WTC11 (cell line): ENCODE measurements at regions not wholly inside any gene's neighbourhood (a gene's known extent, or its start where the extent isn't known, plus 50 kb on each side); places are given as distances from the start of the nearest gene placed in this dataset.

ENCODE experiments used
- ATAC-seq: fragments of 200-7000 bp; cut with Tn5 transposase; 2 replicates; pipeline ENCODE4 v1.10.0; 2021; ENCODE audit warnings: mild to moderate bottlenecking, moderate library complexity
- CTCF ChIA-PET: fragments of 300-600 bp; sonication (Branson Sonifier 250); formaldehyde crosslinking; loops from one replicate; lab custom pipeline; 2021; ENCODE audit warnings: antibody characterized with exemption; lab: Charles Lee
- POLR2A ChIA-PET: fragments of 350-600 bp; sonication (Branson Sonifier 250); formaldehyde crosslinking; loops from one replicate; lab custom pipeline; 2021; ENCODE audit warnings: antibody characterized with exemption; lab: Charles Lee
- DNase-seq: peaks from one replicate; pipeline ENCODE4 v3.0.0; 2021; ENCODE audit warnings: low spot score
- H3K27ac Mint-ChIP-seq: 2 replicates; pipeline ENCODE4 v1.8.0; 2021; ENCODE audit warnings: mixed read lengths
- H3K27me3 Mint-ChIP-seq: 2 replicates; pipeline ENCODE4 v1.8.0; 2021; ENCODE audit warnings: low read depth, mild to moderate bottlenecking, moderate library complexity, mixed read lengths
- H3K36me3 Mint-ChIP-seq: 2 replicates; pipeline ENCODE4 v1.8.0; 2021; ENCODE audit warnings: mixed read lengths
- H3K4me1 Mint-ChIP-seq: 2 replicates; pipeline ENCODE4 v1.8.0; 2022; ENCODE audit warnings: mixed read lengths
- H3K4me3 Mint-ChIP-seq: 2 replicates; pipeline ENCODE4 v1.8.0; 2021; ENCODE audit warnings: mild to moderate bottlenecking, moderate library complexity, mixed read lengths
- H3K9me3 Mint-ChIP-seq: 2 replicates; pipeline ENCODE4 v1.8.0; 2021; ENCODE audit warnings: mixed read lengths
- AR ChIP-seq: fragments of 250-450 bp; sonication (Bioruptor Pico); IDR thresholded peaks from 2 replicates; pipeline ENCODE4 v1.9.0; 2021; ENCODE audit warnings: mild to moderate bottlenecking
- CREB1 ChIP-seq: sonication (generic); formaldehyde crosslinking; IDR thresholded peaks from 2 replicates; pipeline ENCODE4 v1.8.0; 2023; ENCODE audit warnings: mild to moderate bottlenecking, missing genetic modification reagents
- EMX1 ChIP-seq: fragments of 250-450 bp; sonication (Bioruptor Pico); IDR thresholded peaks from 2 replicates; pipeline ENCODE4 v1.8.0; 2021; ENCODE audit warnings: mild to moderate bottlenecking
- FOXP4 ChIP-seq: sonication (generic); formaldehyde crosslinking; IDR thresholded peaks from 2 replicates; pipeline ENCODE4 v1.8.0; 2022; ENCODE audit warnings: mild to moderate bottlenecking, missing genetic modification reagents
- IRF2 ChIP-seq: sonication (generic); formaldehyde crosslinking; IDR thresholded peaks from 2 replicates; pipeline ENCODE4 v1.8.0; 2022; ENCODE audit warnings: low read depth, missing genetic modification reagents, borderline replicate concordance
- MXD4 ChIP-seq: fragments of 250-450 bp; sonication (Bioruptor Pico); IDR thresholded peaks from 2 replicates; pipeline ENCODE4 v1.8.0; 2021; ENCODE audit warnings: mild to moderate bottlenecking, moderate library complexity, borderline replicate concordance
- TCF7 ChIP-seq: sonication (generic); formaldehyde crosslinking; IDR thresholded peaks from 2 replicates; pipeline ENCODE4 v1.8.0; 2022; ENCODE audit warnings: mild to moderate bottlenecking, low read depth, missing genetic modification reagents, moderate library complexity
- ZNF121 ChIP-seq: sonication (generic); formaldehyde crosslinking; IDR thresholded peaks from 2 replicates; pipeline ENCODE4 v1.8.0; 2023; ENCODE audit warnings: missing genetic modification reagents
- ZNF138 ChIP-seq: sonication (generic); formaldehyde crosslinking; conservative IDR thresholded peaks from 2 replicates; pipeline ENCODE4 v1.8.1; 2022; ENCODE audit warnings: mild to moderate bottlenecking, moderate library complexity, missing genetic modification reagents
- ZNF317 ChIP-seq: sonication (generic); formaldehyde crosslinking; IDR thresholded peaks from 2 replicates; pipeline ENCODE4 v1.8.1; 2023; ENCODE audit warnings: low read depth, mild to moderate bottlenecking, moderate library complexity, missing genetic modification reagents, borderline replicate concordance
- ZNF396 ChIP-seq: fragments of 250-450 bp; sonication (Bioruptor Pico); IDR thresholded peaks from 2 replicates; pipeline ENCODE4 v1.8.0; 2021; ENCODE audit warnings: mild to moderate bottlenecking, moderate library complexity, borderline replicate concordance
- ZNF416 ChIP-seq: fragments of 250-450 bp; sonication (Bioruptor Pico); IDR thresholded peaks from 2 replicates; pipeline ENCODE4 v1.9.0; 2021; ENCODE audit warnings: mild to moderate bottlenecking, inconsistent platforms
- ZNF671 ChIP-seq: fragments of 250-450 bp; sonication (Bioruptor Pico); IDR thresholded peaks from 2 replicates; pipeline ENCODE4 v1.8.0; 2021; ENCODE audit warnings: mild to moderate bottlenecking
- TF ChIP-seq, protein P1 (sequence below): sonication (generic); formaldehyde crosslinking; IDR thresholded peaks from 2 replicates; pipeline ENCODE4 v1.8.0; 2022; ENCODE audit warnings: mild to moderate bottlenecking, missing genetic modification reagents
- TF ChIP-seq, protein P2 (sequence below): sonication (generic); formaldehyde crosslinking; IDR thresholded peaks from 2 replicates; pipeline ENCODE4 v1.8.1; 2023; ENCODE audit warnings: mild to moderate bottlenecking, missing genetic modification reagents, borderline replicate concordance
- TF ChIP-seq, protein P3 (sequence below): sonication (generic); formaldehyde crosslinking; IDR thresholded peaks from 2 replicates; pipeline ENCODE4 v1.8.0; 2023; ENCODE audit warnings: missing genetic modification reagents
- TF ChIP-seq, protein P4 (sequence below): sonication (generic); formaldehyde crosslinking; IDR thresholded peaks from 2 replicates; pipeline ENCODE4 v1.8.0; 2022; ENCODE audit warnings: missing genetic modification reagents

DNA sequence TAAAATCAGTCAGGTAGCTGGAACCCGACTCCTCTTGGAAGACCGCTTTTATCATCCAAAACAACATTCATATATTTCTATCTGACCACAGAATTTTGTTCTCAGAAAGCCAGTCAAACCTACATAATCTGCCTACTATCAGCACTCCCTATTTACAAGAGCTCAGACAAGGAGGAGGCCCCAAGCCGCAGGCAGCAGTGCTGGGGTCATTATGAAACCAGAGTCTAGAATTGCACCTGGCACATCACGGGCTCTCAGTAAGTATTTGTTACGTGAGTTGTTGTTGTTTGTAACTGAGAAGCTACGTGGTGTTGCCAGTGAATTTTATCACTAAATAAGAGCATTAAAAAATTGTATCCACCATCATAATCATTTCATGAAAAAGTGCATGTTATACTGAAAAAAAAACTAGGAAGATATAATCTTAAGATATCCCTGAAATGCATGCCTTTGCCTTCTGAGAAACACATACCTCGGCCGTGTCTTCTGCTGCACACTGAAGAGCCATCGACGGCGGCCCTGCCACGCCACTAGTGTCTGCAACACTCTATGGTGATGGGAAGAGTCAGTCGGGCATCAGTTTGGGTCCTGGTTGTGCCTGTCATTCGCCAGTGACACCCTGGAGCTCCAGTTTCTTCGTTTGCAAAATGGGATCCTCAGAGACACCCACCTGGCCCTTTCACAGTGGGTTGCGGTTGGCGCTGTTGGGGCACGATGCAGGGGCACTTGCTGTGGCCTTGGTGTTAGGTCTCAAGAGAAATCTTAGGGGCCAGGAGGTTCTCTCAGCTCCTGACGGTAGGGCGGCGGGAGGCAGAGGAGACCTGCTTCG is 505.9 kb downstream of the EIPR1 start:
- no peaks in the 10 kb centered on the region for H3K4me1 Mint-ChIP-seq
- ChIA-PET POLR2A (no interaction called here), CTCF (no interaction called here)
- peaks cover under 1% of the 10 kb centered on the region for H3K9me3 Mint-ChIP-seq
- no peak overlapping the region for H3K27ac Mint-ChIP-seq
- H3K27me3 Mint-ChIP-seq, result no peaks in the 10 kb centered on the region; the same call in 1 of the 2 replicates
- TF ChIP-seq, protein P1, sequence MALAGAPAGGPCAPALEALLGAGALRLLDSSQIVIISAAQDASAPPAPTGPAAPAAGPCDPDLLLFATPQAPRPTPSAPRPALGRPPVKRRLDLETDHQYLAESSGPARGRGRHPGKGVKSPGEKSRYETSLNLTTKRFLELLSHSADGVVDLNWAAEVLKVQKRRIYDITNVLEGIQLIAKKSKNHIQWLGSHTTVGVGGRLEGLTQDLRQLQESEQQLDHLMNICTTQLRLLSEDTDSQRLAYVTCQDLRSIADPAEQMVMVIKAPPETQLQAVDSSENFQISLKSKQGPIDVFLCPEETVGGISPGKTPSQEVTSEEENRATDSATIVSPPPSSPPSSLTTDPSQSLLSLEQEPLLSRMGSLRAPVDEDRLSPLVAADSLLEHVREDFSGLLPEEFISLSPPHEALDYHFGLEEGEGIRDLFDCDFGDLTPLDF (CRISPR knock-in tag), result no peak
- no peak for TF ChIP-seq TCF7 (CRISPR knock-in tag)
- ATAC-seq (no peak), DNase-seq (no peak)
- no peak overlapping the region for H3K4me3 Mint-ChIP-seq
- no peaks in the 10 kb centered on the region; the same call in 1 of the 2 replicates for H3K36me3 Mint-ChIP-seq

DNA sequence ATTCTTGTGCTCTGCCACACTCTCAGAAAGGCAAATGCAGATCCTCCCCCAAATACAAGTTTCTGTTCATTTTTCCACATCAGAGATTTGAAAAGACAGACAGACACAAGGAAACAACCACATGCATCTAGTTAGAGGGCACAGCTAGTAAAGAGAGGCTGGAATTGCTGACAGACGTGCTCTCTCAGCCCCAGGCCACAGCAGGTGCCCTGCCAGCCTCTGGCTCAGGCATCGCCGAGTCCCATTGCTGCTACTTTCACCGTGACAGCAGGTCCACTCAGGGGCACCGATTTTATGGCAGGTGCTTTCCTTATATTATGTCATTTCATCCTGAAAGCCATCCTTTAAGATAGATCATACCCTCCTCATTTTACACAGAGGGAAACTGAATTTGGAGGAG is 507.5 kb downstream of the EIPR1 start:
- Mint-ChIP-seq H3K36me3 (no peaks in the 10 kb centered on the region), H3K9me3 (no peaks in the 10 kb centered on the region), H3K27ac (no peak overlapping the region), H3K27me3 (no peaks in the 10 kb centered on the region), H3K4me1 (no peaks in the 10 kb centered on the region), H3K4me3 (no peak overlapping the region)
- ChIA-PET CTCF (no interaction called here), POLR2A (no interaction called here)
- ATAC-seq (no peak), DNase-seq (no peak)
- TF ChIP-seq EMX1 (CRISPR knock-in tag) (no peak), AR (CRISPR knock-in tag) (no peak), IRF2 (CRISPR knock-in tag) (no peak), ZNF396 (CRISPR knock-in tag) (no peak), MXD4 (CRISPR knock-in tag) (no peak)

- ChIA-PET CTCF (no interaction called here), POLR2A (no interaction called here)
- H3K4me3 Mint-ChIP-seq, result no peak overlapping the region
- no peak for ATAC-seq
- H3K9me3 Mint-ChIP-seq, result peaks cover 2% of the 10 kb centered on the region
- H3K27ac Mint-ChIP-seq, result no peak overlapping the region
- no peaks in the 10 kb centered on the region for H3K4me1 Mint-ChIP-seq
- H3K27me3 Mint-ChIP-seq, result no peaks in the 10 kb centered on the region
- H3K36me3 Mint-ChIP-seq, result peaks cover 1% of the 10 kb centered on the region; the same call in 1 of the 2 replicates
- DNase-seq, result no peak
- TF ChIP-seq ZNF317 (CRISPR knock-in tag) (no peak), ZNF671 (CRISPR knock-in tag) (no peak), ZNF121 (CRISPR knock-in tag) (no peak), ZNF416 (no peak), ZNF138 (CRISPR knock-in tag) (no peak), CREB1 (no peak), FOXP4 (CRISPR knock-in tag) (no peak)
- TF ChIP-seq, protein P2, sequence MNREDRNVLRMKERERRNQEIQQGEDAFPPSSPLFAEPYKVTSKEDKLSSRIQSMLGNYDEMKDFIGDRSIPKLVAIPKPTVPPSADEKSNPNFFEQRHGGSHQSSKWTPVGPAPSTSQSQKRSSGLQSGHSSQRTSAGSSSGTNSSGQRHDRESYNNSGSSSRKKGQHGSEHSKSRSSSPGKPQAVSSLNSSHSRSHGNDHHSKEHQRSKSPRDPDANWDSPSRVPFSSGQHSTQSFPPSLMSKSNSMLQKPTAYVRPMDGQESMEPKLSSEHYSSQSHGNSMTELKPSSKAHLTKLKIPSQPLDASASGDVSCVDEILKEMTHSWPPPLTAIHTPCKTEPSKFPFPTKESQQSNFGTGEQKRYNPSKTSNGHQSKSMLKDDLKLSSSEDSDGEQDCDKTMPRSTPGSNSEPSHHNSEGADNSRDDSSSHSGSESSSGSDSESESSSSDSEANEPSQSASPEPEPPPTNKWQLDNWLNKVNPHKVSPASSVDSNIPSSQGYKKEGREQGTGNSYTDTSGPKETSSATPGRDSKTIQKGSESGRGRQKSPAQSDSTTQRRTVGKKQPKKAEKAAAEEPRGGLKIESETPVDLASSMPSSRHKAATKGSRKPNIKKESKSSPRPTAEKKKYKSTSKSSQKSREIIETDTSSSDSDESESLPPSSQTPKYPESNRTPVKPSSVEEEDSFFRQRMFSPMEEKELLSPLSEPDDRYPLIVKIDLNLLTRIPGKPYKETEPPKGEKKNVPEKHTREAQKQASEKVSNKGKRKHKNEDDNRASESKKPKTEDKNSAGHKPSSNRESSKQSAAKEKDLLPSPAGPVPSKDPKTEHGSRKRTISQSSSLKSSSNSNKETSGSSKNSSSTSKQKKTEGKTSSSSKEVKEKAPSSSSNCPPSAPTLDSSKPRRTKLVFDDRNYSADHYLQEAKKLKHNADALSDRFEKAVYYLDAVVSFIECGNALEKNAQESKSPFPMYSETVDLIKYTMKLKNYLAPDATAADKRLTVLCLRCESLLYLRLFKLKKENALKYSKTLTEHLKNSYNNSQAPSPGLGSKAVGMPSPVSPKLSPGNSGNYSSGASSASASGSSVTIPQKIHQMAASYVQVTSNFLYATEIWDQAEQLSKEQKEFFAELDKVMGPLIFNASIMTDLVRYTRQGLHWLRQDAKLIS (CRISPR knock-in tag), result no peak
- TF ChIP-seq, protein P3, sequence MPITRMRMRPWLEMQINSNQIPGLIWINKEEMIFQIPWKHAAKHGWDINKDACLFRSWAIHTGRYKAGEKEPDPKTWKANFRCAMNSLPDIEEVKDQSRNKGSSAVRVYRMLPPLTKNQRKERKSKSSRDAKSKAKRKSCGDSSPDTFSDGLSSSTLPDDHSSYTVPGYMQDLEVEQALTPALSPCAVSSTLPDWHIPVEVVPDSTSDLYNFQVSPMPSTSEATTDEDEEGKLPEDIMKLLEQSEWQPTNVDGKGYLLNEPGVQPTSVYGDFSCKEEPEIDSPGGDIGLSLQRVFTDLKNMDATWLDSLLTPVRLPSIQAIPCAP, result no peak
- TF ChIP-seq, protein P4, sequence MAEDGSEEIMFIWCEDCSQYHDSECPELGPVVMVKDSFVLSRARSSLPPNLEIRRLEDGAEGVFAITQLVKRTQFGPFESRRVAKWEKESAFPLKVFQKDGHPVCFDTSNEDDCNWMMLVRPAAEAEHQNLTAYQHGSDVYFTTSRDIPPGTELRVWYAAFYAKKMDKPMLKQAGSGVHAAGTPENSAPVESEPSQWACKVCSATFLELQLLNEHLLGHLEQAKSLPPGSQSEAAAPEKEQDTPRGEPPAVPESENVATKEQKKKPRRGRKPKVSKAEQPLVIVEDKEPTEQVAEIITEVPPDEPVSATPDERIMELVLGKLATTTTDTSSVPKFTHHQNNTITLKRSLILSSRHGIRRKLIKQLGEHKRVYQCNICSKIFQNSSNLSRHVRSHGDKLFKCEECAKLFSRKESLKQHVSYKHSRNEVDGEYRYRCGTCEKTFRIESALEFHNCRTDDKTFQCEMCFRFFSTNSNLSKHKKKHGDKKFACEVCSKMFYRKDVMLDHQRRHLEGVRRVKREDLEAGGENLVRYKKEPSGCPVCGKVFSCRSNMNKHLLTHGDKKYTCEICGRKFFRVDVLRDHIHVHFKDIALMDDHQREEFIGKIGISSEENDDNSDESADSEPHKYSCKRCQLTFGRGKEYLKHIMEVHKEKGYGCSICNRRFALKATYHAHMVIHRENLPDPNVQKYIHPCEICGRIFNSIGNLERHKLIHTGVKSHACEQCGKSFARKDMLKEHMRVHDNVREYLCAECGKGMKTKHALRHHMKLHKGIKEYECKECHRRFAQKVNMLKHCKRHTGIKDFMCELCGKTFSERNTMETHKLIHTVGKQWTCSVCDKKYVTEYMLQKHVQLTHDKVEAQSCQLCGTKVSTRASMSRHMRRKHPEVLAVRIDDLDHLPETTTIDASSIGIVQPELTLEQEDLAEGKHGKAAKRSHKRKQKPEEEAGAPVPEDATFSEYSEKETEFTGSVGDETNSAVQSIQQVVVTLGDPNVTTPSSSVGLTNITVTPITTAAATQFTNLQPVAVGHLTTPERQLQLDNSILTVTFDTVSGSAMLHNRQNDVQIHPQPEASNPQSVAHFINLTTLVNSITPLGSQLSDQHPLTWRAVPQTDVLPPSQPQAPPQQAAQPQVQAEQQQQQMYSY, result no peak
These were observed 508.1 kb downstream of the EIPR1 start for GRCh38 chr2:2869553-2869952.
